ENCODE measurements at regions not wholly inside any gene's neighbourhood (a gene's known extent, or its start where the extent isn't known, plus 50 kb on each side); places are given as distances from the start of the nearest gene placed in this dataset.

GRCh38 chr21:22044431-22044830 lies 1046.2 kb downstream of the NCAM2 start:
- no peak for FAIRE-seq

GRCh38 chr21:22046576-22046975 lies 1048.4 kb downstream of the NCAM2 start:
- FAIRE-seq, result no peak

- FAIRE-seq, result no peak
Measured at GRCh38 chr21:22056904-22057303, 1058.7 kb downstream of the NCAM2 start.

DNA sequence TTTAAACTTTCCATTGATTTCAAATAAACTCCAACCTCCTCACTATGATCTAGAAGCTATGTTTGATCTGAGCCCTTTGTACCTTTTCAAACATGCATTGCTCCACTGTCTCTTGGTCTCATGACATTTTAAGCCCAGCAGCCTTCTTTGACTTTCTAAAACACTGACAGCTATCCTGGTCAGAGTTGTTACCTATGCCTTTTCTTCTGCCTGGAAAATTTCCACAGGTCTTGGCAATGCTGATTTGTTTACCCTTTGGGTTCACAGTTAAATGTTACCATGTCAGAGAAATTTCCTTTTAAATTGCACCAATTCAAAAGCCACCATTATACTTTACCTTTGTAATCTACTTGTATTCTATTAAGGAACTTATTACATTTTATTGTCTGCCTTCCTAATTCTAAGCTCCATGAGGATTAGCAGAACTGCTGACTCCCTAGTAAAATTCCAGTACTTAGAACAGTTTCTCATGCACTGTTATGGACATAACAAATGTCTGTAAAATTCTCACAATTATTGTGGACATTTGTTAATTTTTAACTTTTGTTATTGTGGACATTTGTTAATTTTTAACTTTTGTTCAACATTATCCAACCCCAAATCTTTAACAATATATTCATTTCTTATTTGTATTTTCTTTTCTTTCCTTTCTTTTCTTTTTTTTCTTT lies 1064.4 kb downstream of the NCAM2 start:
- peak; percentile 15 for FAIRE-seq

DNA sequence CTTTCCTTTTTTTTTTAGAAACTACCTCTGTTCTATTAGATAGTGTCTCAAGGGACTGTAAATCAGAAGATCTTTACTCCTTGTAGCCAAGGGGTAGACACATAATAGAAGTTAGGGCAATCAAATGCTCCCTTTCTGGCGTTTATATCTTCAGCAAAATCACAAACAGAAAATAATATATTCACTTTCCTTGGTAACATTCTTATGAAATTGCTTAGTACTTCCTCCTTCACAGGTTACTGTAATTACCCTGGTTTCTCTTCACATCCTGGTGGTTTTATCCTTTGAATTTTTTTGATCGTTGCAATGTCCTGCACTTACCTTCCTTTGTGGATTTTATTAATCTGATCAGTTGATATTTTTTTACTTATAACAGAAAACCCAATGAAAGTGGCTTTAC lies 1064.9 kb downstream of the NCAM2 start:
- FAIRE-seq, result no peak

DNA sequence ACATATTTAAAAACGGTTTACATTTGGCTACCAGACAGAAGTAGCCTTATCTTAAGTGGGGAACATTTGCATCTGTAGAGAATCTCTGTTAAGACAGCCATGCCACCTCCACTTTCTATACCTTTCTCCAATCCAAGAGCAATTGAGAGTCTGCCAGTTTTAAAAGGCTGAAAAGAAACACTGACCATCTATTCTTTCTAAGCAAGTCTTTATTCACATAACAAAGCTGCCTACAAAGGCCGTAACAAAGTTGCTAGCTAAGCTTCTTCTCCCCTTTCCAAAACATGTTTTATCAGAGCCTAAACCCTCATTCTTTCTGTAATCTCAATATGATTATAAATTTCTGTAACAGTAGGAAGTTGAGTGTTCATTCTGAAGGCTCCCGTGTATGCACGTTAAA lies 1078.3 kb downstream of the NCAM2 start:
- FAIRE-seq, result no peak

DNA sequence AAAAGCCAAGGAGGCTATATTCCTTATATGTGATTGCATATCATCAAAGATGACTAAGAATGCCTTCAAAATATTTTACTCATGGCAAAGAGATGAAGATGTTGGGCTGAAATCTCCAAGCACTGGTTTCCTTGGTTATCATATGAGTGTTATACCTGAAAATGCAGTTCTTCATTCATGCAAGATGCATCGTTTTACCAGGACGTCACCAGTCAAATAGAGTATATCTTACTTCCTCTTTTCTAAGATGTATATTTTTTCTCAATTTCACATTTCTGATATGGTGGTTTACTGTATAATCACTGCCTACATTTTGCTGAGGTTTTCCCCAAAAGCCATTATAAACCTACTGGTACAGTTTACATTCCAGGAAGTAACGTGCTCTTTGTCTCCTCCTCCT lies 1085.7 kb downstream of the NCAM2 start:
- FAIRE-seq, result no peak

GRCh38 chr21:22096314-22096713 lies 1098.1 kb downstream of the NCAM2 start:
- no peak for FAIRE-seq

- no peak for FAIRE-seq
Measured at GRCh38 chr21:22106720-22107410, 1108.7 kb downstream of the NCAM2 start.

- no peak for FAIRE-seq
Measured at GRCh38 chr21:22115746-22116145, 1117.5 kb downstream of the NCAM2 start.

DNA sequence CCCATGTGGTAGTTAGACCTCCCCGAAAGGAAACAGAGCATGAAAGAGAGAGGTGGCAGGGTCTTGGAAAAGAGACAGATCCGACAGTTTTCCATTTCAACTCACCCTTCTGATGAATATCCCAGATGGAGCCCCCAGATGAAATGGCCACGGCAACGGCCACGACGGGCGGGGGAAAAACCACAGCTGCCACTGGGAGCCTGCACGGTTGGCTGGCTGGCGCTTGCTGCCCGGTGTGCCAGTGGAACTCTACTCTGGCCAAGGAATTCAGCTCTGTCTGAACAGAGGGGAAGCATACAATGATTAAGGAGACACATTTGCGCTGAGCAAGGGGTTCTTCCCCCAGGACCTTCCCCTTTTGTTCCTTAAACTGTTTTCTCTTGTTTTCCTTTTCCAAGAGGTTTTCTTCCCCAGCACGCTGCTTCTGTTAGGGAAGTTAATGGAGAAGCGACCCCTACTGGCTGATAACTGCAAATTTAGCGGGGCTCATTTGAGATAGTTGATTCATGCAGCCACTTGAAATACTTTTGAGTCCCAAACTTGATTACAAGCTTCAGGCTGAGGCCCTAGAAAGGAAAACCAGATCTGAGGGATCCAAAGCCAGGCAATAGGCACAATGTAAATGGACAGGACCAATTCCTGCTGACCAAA lies 1122.5 kb downstream of the NCAM2 start:
- no peak for FAIRE-seq

DNA sequence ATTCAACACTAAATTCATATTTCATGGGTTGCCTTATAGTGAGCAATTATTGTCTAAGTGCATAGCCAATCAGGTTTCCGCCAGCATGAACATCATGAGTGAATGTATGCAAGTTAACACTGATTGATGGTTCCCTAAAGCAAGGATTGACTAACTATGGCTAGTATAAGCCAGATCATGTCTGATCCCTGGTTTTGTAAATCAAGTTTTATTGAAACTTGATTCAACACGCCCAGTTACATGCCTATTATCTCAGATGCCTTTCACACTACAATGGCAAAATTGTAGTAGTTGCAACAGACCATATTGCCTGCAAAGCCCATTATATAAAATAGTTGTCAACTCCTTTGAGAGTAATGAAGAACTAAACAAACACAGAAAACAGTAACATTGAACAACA lies 1127.4 kb downstream of the NCAM2 start:
- FAIRE-seq, result no peak

DNA sequence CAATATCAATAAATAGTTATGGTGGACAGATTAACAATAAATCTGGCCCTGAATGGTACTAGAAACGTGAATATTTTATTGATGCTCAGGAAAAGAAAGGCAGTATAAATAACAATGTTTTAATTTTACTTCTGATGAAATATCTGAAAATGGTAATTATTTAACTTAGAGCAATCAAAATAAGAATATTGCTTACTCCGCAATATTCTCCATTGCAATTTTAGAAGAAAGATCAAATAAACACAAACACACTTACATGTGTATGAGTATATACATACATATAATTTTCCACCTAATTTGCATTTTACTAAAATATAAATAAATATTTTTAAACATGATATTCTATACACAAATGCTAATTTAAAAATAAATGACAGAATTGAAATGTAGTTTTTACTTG lies 1130.5 kb downstream of the NCAM2 start:
- no peak for FAIRE-seq

DNA sequence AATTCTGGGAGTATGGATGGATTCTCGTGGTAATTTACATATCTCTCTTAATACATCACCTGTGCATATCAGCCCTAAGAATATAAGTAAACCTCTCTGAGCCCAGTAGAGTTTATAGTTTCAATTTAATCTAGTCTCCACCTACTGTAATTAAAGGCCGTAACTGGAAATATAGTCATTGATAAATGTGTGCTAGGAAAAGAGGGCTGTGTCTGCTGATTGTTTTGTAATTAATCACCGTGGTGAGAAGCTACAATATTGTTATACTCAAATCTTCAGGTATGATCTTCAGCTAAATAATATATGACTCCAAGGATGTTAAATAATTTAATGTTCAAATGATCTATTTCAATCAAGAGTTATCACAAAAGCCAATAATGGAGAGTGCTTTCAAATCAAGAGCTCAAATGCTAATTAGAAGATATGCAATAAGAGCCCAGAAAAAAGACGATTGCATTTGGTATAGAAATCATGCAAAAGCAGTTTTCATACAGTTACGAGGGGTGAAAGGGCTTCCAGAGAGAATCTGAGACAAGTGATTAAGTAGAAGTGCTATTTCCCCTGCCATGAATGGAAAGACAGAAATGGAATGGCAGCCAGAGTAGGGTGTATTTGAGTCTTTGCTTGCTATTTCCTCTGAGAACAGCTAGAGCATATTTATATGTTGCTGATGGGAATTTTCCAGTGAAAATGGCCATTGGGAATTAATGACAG lies 1134.3 kb downstream of the NCAM2 start:
- no peak for FAIRE-seq

DNA sequence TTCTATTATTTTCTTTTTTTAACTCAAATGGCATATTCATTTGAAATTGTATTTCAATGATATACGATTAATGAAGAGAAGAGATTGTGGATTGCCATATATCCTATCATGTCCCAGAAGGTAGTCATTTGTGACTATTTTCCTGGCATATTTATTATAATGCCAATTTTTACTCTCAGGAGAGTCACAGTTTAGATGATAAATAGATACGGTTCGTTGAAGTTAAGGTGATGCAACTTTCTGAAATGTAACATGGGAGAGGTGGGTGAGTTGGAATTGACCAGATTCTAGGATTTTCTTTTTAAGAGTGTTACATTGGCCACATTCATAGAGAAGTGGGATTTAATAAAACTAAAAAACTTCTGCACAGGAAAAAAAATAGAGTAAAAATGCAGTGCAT lies 1138.5 kb downstream of the NCAM2 start:
- no peak for FAIRE-seq

DNA sequence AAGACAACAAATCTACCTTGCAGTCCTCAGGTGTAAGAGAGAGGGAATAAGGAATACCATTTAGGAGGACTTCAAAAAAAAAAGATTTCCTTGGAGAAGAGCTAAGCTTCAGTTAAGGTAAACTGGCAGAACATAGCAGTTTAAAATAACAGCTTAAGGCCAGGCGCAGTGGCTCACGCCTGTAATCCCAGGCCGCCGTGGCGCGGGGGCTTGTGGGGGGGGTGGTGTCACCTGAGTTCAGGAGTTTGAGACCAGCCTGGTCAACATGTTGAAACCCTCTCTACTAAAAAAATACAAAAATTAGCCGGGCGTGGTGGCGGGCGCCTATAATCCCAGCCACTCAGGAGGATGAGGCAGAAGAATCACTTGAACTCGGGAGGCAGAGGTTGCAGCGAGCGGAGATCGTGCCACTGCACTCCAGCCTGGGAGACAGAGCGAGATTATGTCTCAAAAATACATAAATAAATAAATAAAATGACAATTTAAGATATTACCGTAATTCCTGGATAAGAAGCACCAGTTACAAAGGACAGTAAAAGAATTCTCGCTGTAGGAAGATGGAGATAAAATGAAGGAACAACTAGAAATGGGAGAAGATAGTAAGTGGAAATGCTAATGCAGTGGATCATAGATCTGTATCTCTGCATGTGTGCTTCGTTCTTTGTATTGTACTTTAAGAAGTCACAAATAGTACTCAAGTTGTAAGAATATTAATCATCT lies 1140.2 kb downstream of the NCAM2 start:
- no peak for FAIRE-seq

DNA sequence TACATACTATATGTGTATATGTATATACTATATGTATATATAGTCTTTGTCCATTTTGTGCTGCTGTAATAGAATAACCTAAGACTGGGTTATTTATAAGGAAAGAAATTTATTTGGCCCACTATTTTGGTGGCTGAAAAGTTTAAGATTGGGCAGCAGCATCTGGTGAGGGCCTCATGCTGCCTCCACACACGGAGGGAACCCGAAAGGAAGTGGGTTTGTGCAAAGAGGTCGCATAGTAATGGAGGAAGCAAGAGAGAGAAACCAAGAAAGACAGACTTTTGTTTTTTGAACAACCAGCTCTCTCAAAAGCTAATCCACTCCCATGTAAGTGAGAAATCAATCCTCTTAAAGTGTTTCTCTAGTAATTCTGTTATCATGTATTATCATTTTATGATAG lies 1147.3 kb downstream of the NCAM2 start:
- no peak for FAIRE-seq

- FAIRE-seq, result no peak
Measured at GRCh38 chr21:22154579-22155274, 1156.5 kb downstream of the NCAM2 start.

DNA sequence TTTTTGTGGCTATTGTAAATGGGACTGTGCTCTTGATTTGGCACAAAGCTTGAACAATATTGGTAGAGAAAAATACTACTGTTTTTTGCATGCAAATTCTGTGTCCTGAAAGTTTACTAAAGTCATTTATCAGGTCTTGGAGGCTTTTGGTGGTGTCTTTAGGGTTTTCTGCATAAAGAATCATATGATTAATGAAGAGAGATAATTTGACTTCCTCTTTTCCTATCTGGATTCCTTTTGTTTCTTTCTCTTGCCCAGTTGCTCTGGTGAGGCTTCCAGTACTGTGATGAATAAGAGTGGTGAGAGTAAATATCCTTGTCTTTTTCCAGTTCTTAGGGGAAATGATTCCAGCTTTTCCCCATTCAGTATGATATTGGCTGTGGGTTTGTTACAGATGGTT lies 1166.7 kb downstream of the NCAM2 start:
- FAIRE-seq, result no peak

GRCh38 chr21:22174746-22175145 lies 1176.5 kb downstream of the NCAM2 start:
- FAIRE-seq, result no peak

GRCh38 chr21:22189278-22189677 lies 1191.1 kb downstream of the NCAM2 start:
- no peak for FAIRE-seq

DNA sequence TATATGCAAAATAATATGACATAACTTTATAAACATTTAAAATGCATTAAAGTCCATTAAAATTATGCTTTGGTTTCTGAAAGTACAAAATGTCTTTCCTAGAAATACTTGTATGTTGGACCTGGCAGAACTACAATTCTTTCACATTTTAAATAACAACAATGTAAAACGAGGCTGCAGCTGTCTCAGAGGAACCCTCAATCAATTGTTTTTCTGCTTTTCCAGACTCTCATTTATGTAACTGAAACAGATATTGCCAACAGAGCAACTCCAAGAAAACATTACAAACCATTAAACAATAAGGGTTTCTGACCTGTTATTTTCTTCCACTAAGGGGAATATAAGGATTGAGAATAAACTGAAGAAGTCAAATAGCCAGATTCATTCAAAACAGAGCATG lies 1193.4 kb downstream of the NCAM2 start:
- FAIRE-seq, result no peak

Measured in endometrium (tissue), 2 donors.